HG03159 (cell line): ENCODE measurements at regions not wholly inside any gene's neighbourhood (a gene's known extent, or its start where the extent isn't known, plus 50 kb on each side); places are given as distances from the start of the nearest gene placed in this dataset.

Experiments
- ATAC-seq: cut with Tn5 transposase; IDR thresholded peaks from one replicate; pipeline ENCODE4 v1.9.1; 2021; ENCODE audit warnings: mild to moderate bottlenecking, moderate library complexity; ENCODE audit not compliant: unreplicated experiment

GRCh38 chr16:85501900-85502299, 111.2 kb upstream of the GSE1 start:
- ATAC-seq = no peak

- no peak for ATAC-seq
Measured at GRCh38 chr16:85502357-85502756, 110.8 kb upstream of the GSE1 start.

GRCh38 chr16:85503679-85504231, 109.4 kb upstream of the GSE1 start:
- no peak for ATAC-seq

DNA sequence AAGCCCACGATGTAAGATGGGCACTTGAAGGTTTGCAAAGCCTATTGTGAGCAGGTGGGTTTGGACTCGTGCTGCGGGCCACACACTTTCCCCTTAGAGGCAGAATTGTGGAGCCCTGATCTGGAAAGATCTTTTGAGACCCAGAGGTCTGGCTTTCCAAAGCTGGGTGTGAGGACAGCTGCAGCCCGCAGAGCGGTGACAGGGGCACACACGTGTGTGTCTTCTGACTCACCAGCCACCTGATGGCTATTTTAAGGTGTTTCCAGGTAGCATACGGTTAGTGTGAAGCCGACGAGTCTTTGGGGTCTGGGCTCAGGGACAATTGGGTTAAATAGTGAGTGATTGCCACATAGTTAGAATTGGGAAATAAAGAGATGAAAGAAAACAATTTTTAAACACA, 108.9 kb upstream of the GSE1 start:
- ATAC-seq = no peak

GRCh38 chr16:85505794-85506634, 107.1 kb upstream of the GSE1 start:
- ATAC-seq = no peak

DNA sequence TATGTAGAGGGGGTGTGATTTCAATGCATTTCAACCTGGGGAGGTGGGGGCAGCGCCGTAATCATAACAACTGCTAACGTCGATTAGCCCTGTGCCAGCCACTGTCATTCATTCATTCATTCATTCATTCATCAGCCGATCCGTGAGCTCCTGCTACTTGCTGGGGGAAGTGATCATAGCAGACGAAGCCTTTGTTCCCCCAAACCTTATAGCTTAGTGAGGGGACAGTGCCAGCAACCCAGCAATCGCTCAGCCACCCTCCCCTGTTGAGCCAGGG, 106.5 kb upstream of the GSE1 start:
- no peak for ATAC-seq

GRCh38 chr16:85507342-85507741, 105.8 kb upstream of the GSE1 start:
- no peak for ATAC-seq

- no peak for ATAC-seq
Measured at GRCh38 chr16:85508388-85508787, 104.7 kb upstream of the GSE1 start.

DNA sequence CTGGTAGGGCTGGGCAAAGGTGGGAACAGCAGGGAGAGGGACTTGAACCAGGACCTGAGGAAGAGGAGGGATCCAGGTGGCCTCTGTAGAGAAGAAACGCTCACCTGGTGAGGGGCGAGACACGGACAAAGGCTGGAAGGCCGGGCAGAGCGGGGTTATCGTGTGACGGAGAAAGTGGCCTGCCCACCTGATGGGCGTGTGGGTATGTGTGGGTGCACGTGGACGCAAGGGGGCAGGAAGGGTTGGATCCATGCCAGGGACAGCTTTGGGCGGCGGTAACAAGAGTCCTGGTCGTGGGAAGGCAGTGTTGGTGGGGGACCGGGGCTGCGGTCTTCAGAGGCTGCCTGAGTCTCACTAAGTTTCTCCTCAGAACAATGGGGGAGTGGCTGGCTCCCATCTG, 104.1 kb upstream of the GSE1 start:
- ATAC-seq = no peak

DNA sequence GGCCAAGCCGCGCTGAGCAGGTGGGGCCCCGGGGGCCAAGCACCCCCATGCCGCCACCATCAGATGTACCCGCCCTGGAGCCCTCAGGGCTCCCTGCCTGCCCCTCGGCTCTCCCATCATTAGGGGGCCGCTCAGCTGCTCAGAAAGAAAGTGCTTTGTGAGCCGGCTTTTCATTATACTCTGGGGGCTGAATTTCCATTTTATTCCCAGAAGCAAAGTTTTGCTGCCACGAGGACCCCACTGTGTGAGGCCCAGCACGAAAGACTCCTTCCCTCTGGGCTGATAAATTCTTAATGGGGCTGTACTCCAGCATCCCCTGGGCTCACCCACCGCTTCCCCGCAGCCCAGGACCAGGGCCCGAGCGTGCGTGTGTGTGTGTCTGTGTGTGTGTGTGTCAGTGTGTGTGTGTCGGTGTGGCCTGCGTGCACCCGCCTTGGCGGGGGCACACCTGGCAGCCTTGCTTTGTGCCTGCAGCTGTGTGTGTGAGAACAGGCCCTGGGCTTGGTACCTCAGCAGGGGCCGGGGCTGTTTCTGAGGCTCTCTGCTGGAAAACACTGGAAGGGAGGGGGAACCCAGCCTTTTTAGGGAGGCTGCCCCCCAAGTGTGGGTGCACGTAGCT, 103.0 kb upstream of the GSE1 start:
- ATAC-seq = no peak

DNA sequence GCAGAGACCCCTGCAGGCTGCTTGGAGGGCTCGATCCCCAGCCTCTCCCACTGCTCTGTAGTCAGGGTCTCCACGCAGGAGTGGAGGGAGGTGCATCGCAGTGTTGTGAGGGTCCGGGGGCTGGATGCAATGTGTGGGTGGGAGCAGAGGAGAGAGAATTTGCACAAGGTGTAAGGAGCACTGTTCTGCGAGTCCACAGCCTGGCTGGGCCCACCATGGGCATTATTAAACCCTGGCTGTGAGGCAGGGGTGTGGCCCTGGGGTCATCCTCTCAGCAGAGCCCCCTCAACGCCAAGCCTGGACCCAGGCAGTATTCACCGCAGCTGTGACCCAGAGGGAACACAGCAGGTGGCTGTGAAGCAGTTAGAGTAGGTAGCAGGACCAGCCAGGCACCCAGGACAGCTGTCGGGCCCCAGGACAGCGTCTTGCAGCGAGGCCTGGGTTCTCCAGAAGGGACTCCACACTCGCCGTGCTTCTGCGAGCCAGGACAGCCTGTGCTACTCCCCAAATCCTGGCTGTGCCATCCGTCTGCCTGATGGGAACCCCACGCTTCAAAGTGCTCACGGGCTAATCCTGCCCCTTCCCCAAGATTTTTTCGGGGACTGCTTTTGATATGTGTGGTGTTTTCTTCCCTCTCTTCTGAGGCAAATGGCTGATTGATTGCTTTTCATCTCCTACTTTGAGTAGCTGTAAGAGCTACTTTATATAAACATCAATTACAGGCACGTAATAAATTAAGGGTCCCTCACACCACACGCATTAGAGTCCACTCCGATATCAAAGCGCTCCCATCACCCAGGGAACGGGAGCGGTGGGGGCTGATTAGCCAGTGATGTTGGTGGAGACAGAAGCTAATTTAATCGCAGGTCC, 100.9 kb upstream of the GSE1 start:
- no peak for ATAC-seq

- no peak for ATAC-seq
Measured at GRCh38 chr16:85512808-85513115, 100.4 kb upstream of the GSE1 start.

DNA sequence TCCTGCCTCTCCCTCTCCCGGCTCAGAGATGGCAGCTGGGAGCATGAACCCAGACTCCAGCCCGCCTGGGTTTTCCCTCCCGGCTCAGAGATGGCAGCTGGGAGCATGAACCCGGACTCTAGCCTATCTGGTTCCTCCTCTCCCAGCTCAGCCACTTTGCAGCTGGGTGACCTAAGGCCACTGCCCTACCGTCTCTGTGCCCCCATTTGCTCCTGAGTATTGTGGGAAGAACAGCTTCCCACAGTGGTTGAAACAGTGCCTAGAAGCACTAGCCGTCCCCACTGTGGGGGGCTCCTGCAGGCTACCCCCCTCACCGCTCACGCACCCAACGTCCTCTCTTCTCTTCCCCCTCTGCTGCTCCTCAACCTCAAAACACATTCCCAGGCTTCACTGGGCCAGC, 99.9 kb upstream of the GSE1 start:
- ATAC-seq = no peak

GRCh38 chr16:85513649-85514048, 99.5 kb upstream of the GSE1 start:
- ATAC-seq = no peak

- ATAC-seq = no peak
Measured at GRCh38 chr16:85514295-85514597, 98.9 kb upstream of the GSE1 start.

DNA sequence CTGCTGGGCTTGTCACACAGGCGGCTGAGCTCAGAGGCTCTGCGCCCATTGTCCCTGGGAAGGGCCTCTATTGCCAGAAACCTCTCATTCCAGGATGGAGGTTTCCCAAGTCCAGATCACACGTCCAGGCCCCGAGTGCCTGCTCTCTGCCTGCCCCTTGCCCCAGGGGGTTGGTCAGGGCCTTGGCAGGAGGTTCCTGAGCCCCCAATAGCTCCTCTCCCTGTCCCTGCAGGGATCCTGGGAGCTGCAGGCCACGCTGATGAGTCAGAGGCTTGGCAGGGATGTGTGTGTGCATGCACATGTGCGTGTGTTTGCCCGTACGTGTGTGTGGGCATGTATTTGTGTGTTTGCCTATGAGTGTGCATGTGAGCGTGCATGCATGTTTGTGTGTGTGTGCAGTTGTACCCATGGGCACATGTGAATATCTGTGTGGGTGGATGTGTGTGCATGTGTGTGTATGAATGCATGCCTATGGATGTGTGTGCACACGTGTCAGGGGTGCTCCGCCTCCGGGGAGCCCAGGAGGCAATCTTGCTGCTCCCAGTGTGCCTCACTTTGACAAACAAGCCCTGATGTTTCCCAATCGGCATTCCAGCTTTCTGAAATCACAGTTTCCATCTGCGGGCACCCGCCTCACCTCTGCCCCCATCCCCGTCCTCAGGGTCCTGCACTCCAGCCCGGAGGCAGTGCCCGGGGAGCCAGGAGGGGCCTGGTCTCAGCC, 98.4 kb upstream of the GSE1 start:
- no peak for ATAC-seq

- no peak for ATAC-seq
Measured at GRCh38 chr16:85515319-85515745, 97.8 kb upstream of the GSE1 start.

- no peak for ATAC-seq
Measured at GRCh38 chr16:85515830-85516397, 97.2 kb upstream of the GSE1 start.

DNA sequence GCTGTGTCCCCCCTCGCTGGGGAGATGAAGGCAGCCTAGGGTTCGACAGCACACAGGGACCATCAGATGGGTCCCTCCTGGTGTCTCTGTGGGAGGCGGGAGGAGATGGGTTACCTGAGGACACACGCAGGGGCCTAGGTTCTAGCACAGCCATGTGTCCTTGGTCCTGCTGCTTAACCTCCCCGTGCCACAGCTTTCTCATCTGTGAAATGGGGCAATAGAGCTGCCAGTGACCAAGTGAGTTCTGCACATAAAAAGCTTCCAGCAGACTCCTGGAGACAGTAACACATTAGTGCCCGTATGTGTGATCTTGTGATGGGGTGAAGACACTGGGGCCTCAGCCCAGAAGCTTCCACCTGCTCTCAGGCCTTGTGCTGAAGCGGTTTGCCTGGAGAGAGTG, 96.0 kb upstream of the GSE1 start:
- no peak for ATAC-seq

DNA sequence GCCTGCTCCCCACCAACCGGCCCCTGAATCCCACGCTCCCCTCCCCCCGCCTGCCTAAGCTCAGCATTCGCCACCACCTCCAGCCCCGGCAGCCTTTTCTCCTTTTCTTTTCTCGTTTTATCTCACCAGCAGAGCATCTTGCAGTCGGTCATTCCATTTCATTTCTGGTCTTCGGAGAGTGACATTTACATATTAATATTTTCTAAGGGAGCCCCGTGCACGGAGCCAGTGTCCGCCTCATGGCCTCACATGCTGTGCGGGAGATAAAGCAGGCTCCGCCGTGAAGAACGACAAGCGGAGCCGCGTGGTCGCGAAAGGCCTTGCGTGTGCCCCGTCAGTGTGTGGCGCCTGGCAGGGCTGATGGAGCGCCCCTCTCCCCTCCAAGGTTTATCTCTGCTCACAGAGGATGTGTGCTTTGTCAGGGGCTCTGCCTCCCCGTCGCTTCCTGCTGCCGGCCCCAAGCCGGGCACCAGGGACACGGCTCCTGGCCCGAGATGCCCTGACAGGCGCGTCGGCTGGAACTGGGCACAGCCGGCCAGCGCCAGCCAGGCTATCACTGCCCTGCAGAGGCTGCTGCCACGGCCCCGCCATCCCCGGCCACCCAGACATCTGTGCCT, 95.5 kb upstream of the GSE1 start:
- no peak for ATAC-seq
